Immature natural killer cell (primary cell): ENCODE measurements at regions not wholly inside any gene's neighbourhood (a gene's known extent, or its start where the extent isn't known, plus 50 kb on each side); places are given as distances from the start of the nearest gene placed in this dataset.
A peak's percentile ranks its signal among the peaks of the same experiment; 100 is the strongest.

Source experiments
- DNase-seq, 3 donors: peaks; one replicate each; pipeline ENCODE4 v3.0.0; 2022; ENCODE audit warnings: mixed read lengths in 1 of 3
- H3K27ac Mint-ChIP-seq, 6 donors: one replicate each; pipeline ENCODE4 v1.8.0; 2020; ENCODE audit warnings: mixed read lengths in 6 of 6, mild to moderate bottlenecking in 5 of 6, inconsistent platforms in 4 of 6, moderate library complexity in 3 of 6
- H3K27me3 Mint-ChIP-seq, 3 donors: one replicate each; pipeline ENCODE4 v1.8.0; 2020 to 2021; ENCODE audit warnings: low read depth in 3 of 3, mild to moderate bottlenecking in 3 of 3, mixed read lengths in 3 of 3, moderate library complexity in 3 of 3, inconsistent platforms in 1 of 3
- H3K36me3 Mint-ChIP-seq, 3 donors: one replicate each; pipeline ENCODE4 v1.8.0; 2020; ENCODE audit warnings: mixed read lengths in 3 of 3, inconsistent platforms in 2 of 3, mild to moderate bottlenecking in 2 of 3
- H3K4me1 Mint-ChIP-seq, 2 donors: one replicate each; pipeline ENCODE4 v1.8.0; 2020; ENCODE audit warnings: inconsistent platforms in 2 of 2, mild to moderate bottlenecking in 2 of 2, mixed read lengths in 2 of 2, moderate library complexity in 1 of 2
- H3K4me3 Mint-ChIP-seq, 5 donors: one replicate each; pipeline ENCODE4 v1.8.0; 2020; ENCODE audit warnings: mild to moderate bottlenecking in 5 of 5, mixed read lengths in 5 of 5, inconsistent platforms in 3 of 5, moderate library complexity in 3 of 5
- H3K9me3 Mint-ChIP-seq, 6 donors: one replicate each; pipeline ENCODE4 v1.8.0; 2020; ENCODE audit warnings: mild to moderate bottlenecking in 6 of 6, mixed read lengths in 6 of 6, inconsistent platforms in 4 of 6, moderate library complexity in 3 of 6

DNA sequence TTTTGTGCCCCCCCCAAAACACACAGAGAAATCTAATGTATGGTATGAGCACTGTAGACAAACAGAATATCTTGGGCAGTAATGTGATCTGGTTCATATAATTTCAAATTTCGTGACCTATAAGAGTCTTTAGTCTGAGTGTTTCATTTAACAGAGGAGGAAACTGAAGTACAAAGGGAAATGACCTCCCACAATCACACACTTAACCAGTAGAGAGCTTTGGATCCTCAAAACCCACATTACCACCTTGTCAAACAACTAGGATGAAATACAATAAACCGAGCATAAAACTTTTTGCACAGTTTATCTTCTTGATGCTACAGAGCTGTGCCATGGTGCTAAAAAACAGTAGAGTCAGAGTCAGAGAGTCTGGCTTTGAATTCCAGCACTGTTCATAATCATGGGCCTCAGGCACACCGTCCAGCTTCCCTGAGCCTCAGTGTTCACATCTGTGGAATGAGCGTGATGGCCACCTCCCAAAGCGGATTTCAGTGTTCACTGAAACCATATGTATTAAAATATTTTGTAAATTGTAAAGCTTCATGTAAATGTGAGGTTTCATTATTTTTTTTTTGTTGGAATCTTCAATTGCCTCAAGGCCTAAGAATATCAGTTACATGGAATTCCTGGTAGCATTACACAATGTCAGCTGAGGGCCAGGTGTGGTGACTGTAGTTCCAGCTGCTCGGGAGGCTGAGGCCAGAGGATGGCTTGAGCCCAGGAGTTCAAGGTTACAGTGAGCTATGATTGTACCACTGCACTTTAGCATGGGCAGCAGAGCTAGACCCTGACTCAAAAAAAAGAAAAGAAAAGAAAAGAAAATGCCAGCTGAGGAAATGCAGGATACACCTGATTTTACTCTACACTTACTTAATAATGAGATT, 126.4 kb upstream of the FRY start:
- Mint-ChIP-seq H3K4me3 (peak overlapping the region in 3 of 5 donors; percentile 20 to 56 (median 33)), H3K27ac (peak overlapping the region in 2 of 6 donors; percentile 2 to 57), H3K27me3 (peaks cover 0 to 2% (median 0%) of the 10 kb centered on the region in 3 donors), H3K9me3 (no peaks in the 10 kb centered on the region), H3K4me1 (peaks cover 25 to 49% of the 10 kb centered on the region in 2 donors), H3K36me3 (peaks cover 0 to 8% (median 3%) of the 10 kb centered on the region in 3 donors)
- DNase-seq: no peak

DNA sequence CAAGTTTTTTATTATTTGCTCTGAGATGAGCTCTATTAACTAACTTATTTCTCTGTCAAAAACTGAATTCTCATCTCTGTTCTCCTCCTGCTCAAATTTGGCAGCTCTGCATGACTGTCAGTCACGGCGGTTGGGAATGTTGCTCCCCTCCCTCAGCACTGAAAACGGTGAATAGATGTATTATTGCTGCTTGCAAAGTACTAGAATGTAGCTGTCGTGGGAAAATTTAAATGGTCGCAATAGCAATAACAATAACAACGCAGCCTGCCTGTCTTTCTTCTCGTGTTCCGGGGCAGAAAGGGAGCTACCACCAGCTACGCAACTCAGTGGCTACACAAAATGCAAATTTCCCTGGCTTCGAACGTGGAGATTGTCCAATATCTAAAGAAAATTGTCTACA, 125.6 kb upstream of the FRY start:
- Mint-ChIP-seq H3K4me1 (peaks cover 25 to 49% of the 10 kb centered on the region in 2 donors), H3K27me3 (peaks cover 0 to 2% (median 0%) of the 10 kb centered on the region in 3 donors), H3K9me3 (no peaks in the 10 kb centered on the region), H3K27ac (peak overlapping the region in 1 of 6 donors; percentile 29), H3K4me3 (no peak overlapping the region), H3K36me3 (peaks cover 0 to 3% (median 0%) of the 10 kb centered on the region in 3 donors)
- no peak for DNase-seq

DNA sequence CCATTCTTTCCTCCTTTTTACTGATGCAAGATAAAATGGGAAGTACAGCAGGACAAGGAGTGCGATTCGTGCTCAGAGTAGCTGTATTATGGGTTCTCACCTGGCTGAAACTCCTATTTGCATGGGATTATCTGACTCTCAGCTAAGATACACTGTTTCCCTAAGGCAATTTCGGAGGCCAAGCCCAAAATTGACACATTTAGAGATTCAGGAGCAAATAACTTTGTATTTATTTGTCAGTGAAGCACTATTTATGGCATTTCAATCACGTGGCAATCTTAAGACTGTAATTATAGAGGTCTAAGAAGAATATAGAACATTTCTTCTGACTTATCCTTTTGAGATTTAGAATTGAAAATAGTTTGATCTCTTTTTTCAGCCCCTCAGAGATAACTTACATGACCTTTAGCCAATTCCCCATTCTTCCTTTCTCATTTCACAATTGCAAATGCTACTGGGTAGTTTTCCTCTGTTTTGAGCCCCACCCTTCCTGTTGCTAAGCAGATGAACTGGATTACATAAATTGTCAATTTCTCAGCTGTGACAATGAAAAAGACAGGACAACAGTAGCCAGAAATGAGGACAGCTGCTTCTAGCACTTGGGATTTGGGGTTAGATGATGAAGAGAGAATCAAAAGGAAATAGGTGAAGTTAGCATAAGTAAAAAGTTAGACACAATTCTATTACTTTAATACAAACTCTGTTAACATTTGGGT, 122.7 kb upstream of the FRY start:
- H3K4me3 Mint-ChIP-seq: no peak overlapping the region
- H3K4me1 Mint-ChIP-seq: peaks cover 18 to 34% of the 10 kb centered on the region in 2 donors
- peaks cover 0 to 2% (median 0%) of the 10 kb centered on the region in 3 donors for H3K27me3 Mint-ChIP-seq

DNA sequence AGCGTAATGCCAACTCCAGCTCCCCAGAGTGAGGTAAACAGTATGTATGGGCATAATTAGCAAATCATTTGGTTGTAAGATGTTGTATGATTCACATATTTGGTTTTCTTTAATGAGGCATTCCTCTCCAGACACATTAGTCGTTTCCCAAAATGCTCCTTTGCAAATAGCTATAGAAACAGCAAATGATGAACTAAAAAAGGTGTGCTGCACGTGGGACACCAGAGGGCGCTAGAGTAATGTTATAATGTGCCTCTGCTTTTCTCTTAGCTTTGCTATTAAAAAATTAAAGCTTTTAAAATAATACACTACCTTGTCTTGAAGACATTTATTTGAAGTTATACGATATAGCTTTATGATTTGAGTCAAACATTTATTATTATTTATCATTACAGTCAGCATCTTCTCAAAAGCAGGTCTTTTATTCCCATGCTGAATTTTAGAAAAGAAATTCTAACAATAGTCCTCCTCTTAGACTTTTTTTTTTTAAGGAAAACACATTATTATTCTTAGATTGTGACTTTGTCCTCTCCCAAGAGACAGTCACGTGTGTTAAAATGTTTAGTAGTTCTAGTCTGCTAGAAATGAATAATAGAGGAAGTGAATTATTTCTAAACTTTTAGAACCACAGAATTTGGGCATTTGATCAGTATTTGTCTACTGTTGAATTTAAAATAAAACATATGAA, 121.6 kb upstream of the FRY start:
- H3K9me3 Mint-ChIP-seq: no peaks in the 10 kb centered on the region
- peak; percentile 58 to 70 (median 64) for DNase-seq

More for the DNA sequence above, 122.7 kb upstream of the FRY start:
- peak overlapping the region in 1 of 6 donors; percentile 4 for H3K27ac Mint-ChIP-seq
- DNase-seq: no peak
- no peaks in the 10 kb centered on the region for H3K9me3 Mint-ChIP-seq
- H3K36me3 Mint-ChIP-seq: no peaks in the 10 kb centered on the region

GRCh38 chr13:31910633-31911032, 120.9 kb upstream of the FRY start:
- no peak for DNase-seq
- H3K36me3 Mint-ChIP-seq: no peaks in the 10 kb centered on the region
- H3K27ac Mint-ChIP-seq: no peak overlapping the region
- H3K4me1 Mint-ChIP-seq: peaks cover 6 to 16% of the 10 kb centered on the region in 2 donors
- no peak overlapping the region for H3K4me3 Mint-ChIP-seq
- peaks cover 0 to 2% (median 0%) of the 10 kb centered on the region in 3 donors for H3K27me3 Mint-ChIP-seq
- no peaks in the 10 kb centered on the region for H3K9me3 Mint-ChIP-seq

More for the DNA sequence above, 121.6 kb upstream of the FRY start:
- peaks cover 0 to 2% (median 0%) of the 10 kb centered on the region in 3 donors for H3K27me3 Mint-ChIP-seq
- H3K4me1 Mint-ChIP-seq: peaks cover 8 to 22% of the 10 kb centered on the region in 2 donors
- H3K36me3 Mint-ChIP-seq: no peaks in the 10 kb centered on the region
- H3K27ac Mint-ChIP-seq: peak overlapping the region in 1 of 6 donors; percentile 4
- H3K4me3 Mint-ChIP-seq: no peak overlapping the region

DNA sequence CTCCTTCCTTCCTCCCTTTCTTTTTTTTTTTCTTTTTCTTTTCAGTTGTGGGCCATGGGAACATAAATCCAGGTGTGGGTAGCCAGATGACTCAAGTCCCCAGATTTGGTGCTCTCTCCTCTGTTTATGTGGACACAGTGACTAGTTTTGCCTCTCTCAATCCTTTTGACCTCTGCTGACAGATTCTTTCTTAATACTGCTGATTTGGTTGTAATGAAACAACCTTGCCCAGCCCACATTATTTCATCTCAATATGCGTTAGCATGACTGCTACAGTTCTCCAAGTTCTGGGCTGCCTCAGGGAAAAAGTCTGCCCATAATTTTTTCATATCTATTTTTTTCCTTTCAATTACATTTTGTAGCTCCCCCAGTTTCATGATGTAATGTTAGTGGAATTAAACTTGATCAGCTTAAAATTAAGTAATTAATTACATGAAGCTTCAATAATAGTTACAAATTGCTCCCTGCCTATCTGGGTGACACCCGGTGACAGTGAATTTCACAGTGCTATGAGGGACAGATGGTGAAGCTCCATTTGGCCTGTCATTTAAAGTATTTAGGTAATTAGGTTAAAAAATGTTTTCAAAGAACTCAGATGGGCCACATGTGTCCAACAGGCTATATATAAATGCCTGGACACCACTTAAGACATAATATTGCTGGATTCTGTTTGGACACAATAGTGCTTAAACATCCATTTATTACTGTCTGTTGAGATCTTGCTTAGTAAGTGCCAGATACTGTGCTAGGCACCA, 118.8 kb upstream of the FRY start:
- no peaks in the 10 kb centered on the region for H3K36me3 Mint-ChIP-seq
- H3K27me3 Mint-ChIP-seq: peaks cover 0 to 2% (median 0%) of the 10 kb centered on the region in 3 donors
- H3K4me3 Mint-ChIP-seq: no peak overlapping the region
- H3K9me3 Mint-ChIP-seq: no peaks in the 10 kb centered on the region
- peaks cover 6 to 10% of the 10 kb centered on the region in 2 donors for H3K4me1 Mint-ChIP-seq
- DNase-seq: no peak
- peak overlapping the region in 1 of 6 donors; percentile 27 for H3K27ac Mint-ChIP-seq

GRCh38 chr13:31913459-31913858, 118.1 kb upstream of the FRY start:
- Mint-ChIP-seq H3K27ac (peak overlapping the region in 1 of 6 donors; percentile 27), H3K4me1 (peaks cover 6 to 9% of the 10 kb centered on the region in 2 donors), H3K4me3 (no peak overlapping the region), H3K9me3 (no peaks in the 10 kb centered on the region), H3K27me3 (peaks cover 0 to 2% (median 0%) of the 10 kb centered on the region in 3 donors), H3K36me3 (no peaks in the 10 kb centered on the region)
- no peak for DNase-seq

GRCh38 chr13:31914843-31915242, 116.7 kb upstream of the FRY start:
- Mint-ChIP-seq H3K36me3 (no peaks in the 10 kb centered on the region), H3K27me3 (peaks cover 0 to 2% (median 0%) of the 10 kb centered on the region in 3 donors), H3K4me1 (peaks cover 0 to under 1% of the 10 kb centered on the region in 2 donors), H3K27ac (peak overlapping the region in 3 of 6 donors; percentile 11 to 17 (median 15)), H3K9me3 (no peaks in the 10 kb centered on the region), H3K4me3 (no peak overlapping the region)
- DNase-seq: no peak

GRCh38 chr13:31918707-31919106, 112.9 kb upstream of the FRY start:
- no peak for DNase-seq

GRCh38 chr13:31919241-31919640, 112.3 kb upstream of the FRY start:
- Mint-ChIP-seq H3K36me3 (peaks cover 0 to 5% (median 0%) of the 10 kb centered on the region in 3 donors), H3K27me3 (peaks cover 0 to 2% (median 0%) of the 10 kb centered on the region in 3 donors), H3K27ac (peak overlapping the region in 2 of 6 donors; percentile 17 to 28), H3K9me3 (no peaks in the 10 kb centered on the region), H3K4me3 (no peak overlapping the region), H3K4me1 (peaks cover 15 to 23% of the 10 kb centered on the region in 2 donors)
- no peak for DNase-seq

More at GRCh38 chr13:31918707-31919106, 112.9 kb upstream of the FRY start:
- peaks cover 15 to 23% of the 10 kb centered on the region in 2 donors for H3K4me1 Mint-ChIP-seq
- peak overlapping the region in 1 of 6 donors; percentile 28 for H3K27ac Mint-ChIP-seq
- H3K9me3 Mint-ChIP-seq: no peaks in the 10 kb centered on the region
- peaks cover 0 to 2% (median 0%) of the 10 kb centered on the region in 3 donors for H3K27me3 Mint-ChIP-seq
- peaks cover 0 to 5% (median 0%) of the 10 kb centered on the region in 3 donors for H3K36me3 Mint-ChIP-seq
- no peak overlapping the region for H3K4me3 Mint-ChIP-seq

GRCh38 chr13:31919971-31920726, 111.4 kb upstream of the FRY start:
- Mint-ChIP-seq H3K4me1 (peaks cover 15 to 23% of the 10 kb centered on the region in 2 donors), H3K27me3 (peaks cover 0 to 2% (median 0%) of the 10 kb centered on the region in 3 donors), H3K4me3 (no peak overlapping the region), H3K36me3 (peaks cover 0 to 5% (median 0%) of the 10 kb centered on the region in 3 donors), H3K9me3 (no peaks in the 10 kb centered on the region), H3K27ac (peak overlapping the region in 5 of 6 donors; percentile 9 to 54 (median 21))
- no peak for DNase-seq

DNA sequence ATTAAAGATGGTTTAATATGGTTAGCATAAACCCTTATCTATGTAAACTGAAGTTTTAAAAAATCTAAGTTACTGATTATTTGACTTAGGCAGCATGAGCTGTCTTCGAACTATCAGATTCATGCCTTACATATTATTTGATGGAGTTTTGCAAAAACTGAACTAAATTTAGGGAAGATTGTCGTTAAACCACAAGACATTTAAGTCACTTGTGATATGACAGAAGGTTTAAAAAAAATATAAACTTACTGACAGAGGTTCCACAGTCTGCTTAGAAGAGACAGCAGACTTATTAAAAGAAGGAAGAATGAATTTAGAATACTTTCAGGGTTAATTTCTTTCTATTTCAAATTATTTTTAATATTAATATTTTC, 110.9 kb upstream of the FRY start:
- Mint-ChIP-seq H3K4me3 (no peak overlapping the region), H3K27me3 (peaks cover 0 to 2% (median 0%) of the 10 kb centered on the region in 3 donors), H3K4me1 (peaks cover 15 to 23% of the 10 kb centered on the region in 2 donors), H3K27ac (peak overlapping the region in 4 of 6 donors; percentile 9 to 54 (median 18)), H3K36me3 (peaks cover 0 to 5% (median 0%) of the 10 kb centered on the region in 3 donors), H3K9me3 (no peaks in the 10 kb centered on the region)
- no peak for DNase-seq
